BJ (cell line): ENCODE measurements at regions not wholly inside any gene's neighbourhood (a gene's known extent, or its start where the extent isn't known, plus 50 kb on each side); places are given as distances from the start of the nearest gene placed in this dataset.

Source experiments
- CTCF ChIA-PET: fragments of 350-600 bp; formaldehyde crosslinking; extraction: SDS; loops from one replicate; lab custom pipeline; 2021; ENCODE audit warnings: antibody characterized with exemption, inconsistent platforms; lab: Yijun Ruan, JAX
- POLR2A ChIA-PET: fragments of 300-600 bp; sonication (Branson Sonifier 250); formaldehyde crosslinking; extraction: SDS; loops from one replicate; lab custom pipeline; 2021; ENCODE audit warnings: antibody characterized with exemption; lab: Charles Lee
- DNase-seq: peaks from one replicate; pipeline ENCODE4 v3.0.0-alpha.2; 2011; ENCODE audit warnings: low read depth
- H3K27me3 ChIP-seq: 2 replicates; pipeline ENCODE4 v1.6.0; 2011; ENCODE audit warnings: low read length; ENCODE audit not compliant: control insufficient read depth, insufficient read depth
- H3K36me3 ChIP-seq: 2 replicates; pipeline ENCODE4 v1.5.1; 2011; ENCODE audit warnings: low read length; ENCODE audit not compliant: control insufficient read depth, insufficient read depth
- H3K4me3 ChIP-seq: 2 replicates; pipeline ENCODE4 v1.5.1; 2011; ENCODE audit warnings: low read depth, mild to moderate bottlenecking, control low read depth, low read length
- CTCF ChIP-seq: IDR thresholded peaks from 2 replicates; pipeline ENCODE4 v1.5.1; 2011; ENCODE audit warnings: low read depth, mild to moderate bottlenecking, control low read depth, inconsistent platforms, low read length, moderate library complexity; ENCODE audit not compliant: insufficient read depth

DNA sequence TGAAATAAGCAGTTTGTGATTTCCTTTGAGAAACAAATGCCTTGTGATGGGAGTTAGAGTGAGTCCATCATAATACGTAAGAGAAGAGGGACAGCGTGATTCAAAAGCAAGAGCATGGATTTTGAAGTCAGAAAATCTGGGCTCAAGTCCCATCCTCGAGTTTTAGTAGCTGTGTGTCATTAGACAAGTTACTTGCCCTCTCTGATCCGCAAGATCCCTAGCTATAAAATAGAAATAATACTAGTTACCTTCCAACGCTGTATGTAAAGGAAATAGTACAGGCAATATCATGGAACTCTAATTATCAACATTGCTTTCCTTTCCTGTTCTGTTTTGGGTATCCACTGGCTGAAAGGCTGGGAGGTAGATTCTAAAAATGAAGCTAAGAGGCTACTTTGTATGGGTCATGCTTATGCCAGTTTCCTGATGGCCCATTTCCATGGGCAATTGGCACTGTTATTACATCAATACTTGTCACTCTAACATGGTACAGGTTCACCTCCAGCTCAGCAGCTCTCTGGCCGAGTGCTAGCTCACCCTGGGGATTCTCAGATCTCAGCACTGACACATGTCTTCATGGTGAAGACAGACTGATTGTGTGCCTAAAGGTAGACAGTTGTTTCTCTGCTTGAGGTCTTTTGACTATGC, 241.7 kb upstream of the KLF4 start:
- TF ChIP-seq CTCF, result no peak
- POLR2A ChIA-PET, result interaction anchor here (0.6 kb wide), 1 partner anchor 197 kb away, joined by 3 read pairs; no protein-coding TSS in a partner anchor
- no peak overlapping the region for H3K4me3 ChIP-seq
- CTCF ChIA-PET, result no interaction called here
- no peaks in the 10 kb centered on the region for H3K27me3 ChIP-seq
- no peak for DNase-seq
- H3K36me3 ChIP-seq, result no peaks in the 10 kb centered on the region

GRCh38 chr9:107730666-107731065, 241.1 kb upstream of the KLF4 start:
- ChIA-PET CTCF (no interaction called here), POLR2A (interaction anchor here (0.6 kb wide), 1 partner anchor 197 kb away, joined by 3 read pairs; no protein-coding TSS in a partner anchor)
- H3K36me3 ChIP-seq, result no peaks in the 10 kb centered on the region
- no peaks in the 10 kb centered on the region for H3K27me3 ChIP-seq
- TF ChIP-seq CTCF, result no peak
- DNase-seq, result no peak
- no peak overlapping the region for H3K4me3 ChIP-seq

GRCh38 chr9:107727086-107727780, 237.7 kb upstream of the KLF4 start:
- no peak for TF ChIP-seq CTCF
- no peaks in the 10 kb centered on the region for H3K27me3 ChIP-seq
- CTCF ChIA-PET, result interaction anchor here (0.7 to 1.3 kb wide), 3 partner anchors 11 to 262 kb away, joined by 3 read pairs; no protein-coding TSS in a partner anchor
- H3K4me3 ChIP-seq, result no peak overlapping the region
- H3K36me3 ChIP-seq, result no peaks in the 10 kb centered on the region
- DNase-seq, result no peak
- POLR2A ChIA-PET, result no interaction called here

GRCh38 chr9:107723015-107723414, 233.4 kb upstream of the KLF4 start:
- TF ChIP-seq CTCF, result no peak
- ChIA-PET POLR2A (no interaction called here), CTCF (no interaction called here)
- H3K36me3 ChIP-seq, result no peaks in the 10 kb centered on the region
- no peak overlapping the region for H3K4me3 ChIP-seq
- no peak for DNase-seq
- no peaks in the 10 kb centered on the region for H3K27me3 ChIP-seq

GRCh38 chr9:107721705-107722245, 232.2 kb upstream of the KLF4 start:
- no peaks in the 10 kb centered on the region for H3K36me3 ChIP-seq
- POLR2A ChIA-PET, result no interaction called here
- CTCF ChIA-PET, result no interaction called here
- no peaks in the 10 kb centered on the region for H3K27me3 ChIP-seq
- DNase-seq, result no peak
- TF ChIP-seq CTCF, result no peak
- H3K4me3 ChIP-seq, result no peak overlapping the region
